Fibroblast of lung (primary cell): ENCODE measurements at regions not wholly inside any gene's neighbourhood (a gene's known extent, or its start where the extent isn't known, plus 50 kb on each side); places are given as distances from the start of the nearest gene placed in this dataset.

ENCODE experiments used
- DNase-seq, 2 donors: peaks; one replicate each; pipeline versions ENCODE4 v3.0.0 to v3.0.0-alpha.2; 2010; ENCODE audit warnings: low read depth in 2 of 2
- H2AFZ ChIP-seq: 2 replicates; pipeline ENCODE4 v1.5.1; 2012; ENCODE audit warnings: low read length, control low read depth, inconsistent platforms
- H3K27ac ChIP-seq: 2 replicates; pipeline ENCODE4 v1.5.1; 2011; ENCODE audit warnings: low read length, control low read depth; ENCODE audit not compliant: insufficient read depth
- H3K27me3 ChIP-seq: 2 replicates; pipeline ENCODE4 v1.5.1; 2011; ENCODE audit warnings: mild to moderate bottlenecking, low read length; ENCODE audit not compliant: control insufficient read depth, insufficient read depth
- H3K36me3 ChIP-seq: 2 replicates; pipeline ENCODE4 v1.5.1; 2011; ENCODE audit warnings: low read length; ENCODE audit not compliant: control insufficient read depth, insufficient read depth
- H3K4me1 ChIP-seq: 2 replicates; pipeline ENCODE4 v1.5.1; 2011; ENCODE audit warnings: low read length; ENCODE audit not compliant: control insufficient read depth, insufficient read depth; ENCODE audit errors: extremely low read depth
- H3K4me2 ChIP-seq: 2 replicates; pipeline ENCODE4 v1.5.1; 2011; ENCODE audit warnings: low read length, control low read depth; ENCODE audit not compliant: insufficient read depth; ENCODE audit errors: extremely low read depth
- H3K4me3 ChIP-seq, 4 experiments: fragments of 200-600 bp in 1 of 4; sonication (generic) in 1 of 4; replicated peaks in 1 of 4; 2 replicates each; pipeline ENCODE4 v1.5.1; 2011 to 2016; ENCODE audit warnings: low read length in 4 of 4, low read depth in 3 of 4, mild to moderate bottlenecking in 3 of 4, control low read depth in 2 of 4, inconsistent platforms in 1 of 4, mixed read lengths in 1 of 4; ENCODE audit not compliant: insufficient read depth in 1 of 4; ENCODE audit errors: control extremely low read depth in 1 of 4
- H3K79me2 ChIP-seq: 2 replicates; pipeline ENCODE4 v1.5.1; 2012; ENCODE audit warnings: mild to moderate bottlenecking, low read length, inconsistent platforms; ENCODE audit not compliant: control insufficient read depth, insufficient read depth
- H3K9ac ChIP-seq: 2 replicates; pipeline ENCODE4 v1.5.1; 2011; ENCODE audit warnings: mild to moderate bottlenecking, low read length, control low read depth; ENCODE audit not compliant: insufficient read depth
- H3K9me3 ChIP-seq: 2 replicates; pipeline ENCODE4 v1.5.1; 2012; ENCODE audit warnings: low read depth, low read length; ENCODE audit not compliant: control insufficient read depth, insufficient read depth
- H4K20me1 ChIP-seq: 2 replicates; pipeline ENCODE4 v1.5.1; 2011; ENCODE audit warnings: low read length; ENCODE audit not compliant: control insufficient read depth, insufficient read depth; ENCODE audit errors: extremely low read depth
- EZH2 ChIP-seq: IDR thresholded peaks from 2 replicates; pipeline ENCODE4 v1.5.1; 2012; ENCODE audit warnings: low read length, control low read depth, mild to moderate bottlenecking; ENCODE audit errors: missing control alignments
- TF ChIP-seq, protein P1 (sequence below), 2 donors: IDR thresholded peaks in 1 of 2; conservative IDR thresholded peaks in 1 of 2; 1 replicate in 1 of 2; 2 replicates in 1 of 2; pipeline ENCODE4 v1.5.1; 2011 to 2012; ENCODE audit warnings: low read length in 2 of 2, control low read depth in 1 of 2, inconsistent platforms in 1 of 2, low read depth in 1 of 2, mild to moderate bottlenecking in 1 of 2

DNA sequence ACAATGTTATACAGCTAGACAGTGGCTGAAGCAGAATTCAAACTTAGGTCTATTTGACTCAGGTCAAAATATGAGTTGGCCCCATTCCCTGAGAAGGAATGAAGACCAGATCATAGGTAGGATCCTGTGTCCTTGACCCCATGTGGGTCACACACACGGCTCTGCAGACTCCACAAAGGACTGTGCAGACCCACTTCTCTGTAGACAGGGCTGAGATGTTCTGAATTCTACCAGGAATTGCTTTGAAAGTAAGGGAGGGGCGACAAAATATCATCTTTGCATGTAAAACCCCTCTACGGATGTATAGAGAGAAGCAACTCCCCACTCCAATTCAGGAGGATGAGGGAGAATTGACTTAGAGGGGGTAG lies 62.3 kb upstream of the CTIF start:
- no peak for DNase-seq
- no peak overlapping the region for H3K27ac ChIP-seq
- H3K27me3 ChIP-seq, result peaks cover 4% of the 10 kb centered on the region
- no peaks in the 10 kb centered on the region for H3K9me3 ChIP-seq
- H3K36me3 ChIP-seq, result no peaks in the 10 kb centered on the region
- no peak for TF ChIP-seq EZH2
- TF ChIP-seq, protein P1, sequence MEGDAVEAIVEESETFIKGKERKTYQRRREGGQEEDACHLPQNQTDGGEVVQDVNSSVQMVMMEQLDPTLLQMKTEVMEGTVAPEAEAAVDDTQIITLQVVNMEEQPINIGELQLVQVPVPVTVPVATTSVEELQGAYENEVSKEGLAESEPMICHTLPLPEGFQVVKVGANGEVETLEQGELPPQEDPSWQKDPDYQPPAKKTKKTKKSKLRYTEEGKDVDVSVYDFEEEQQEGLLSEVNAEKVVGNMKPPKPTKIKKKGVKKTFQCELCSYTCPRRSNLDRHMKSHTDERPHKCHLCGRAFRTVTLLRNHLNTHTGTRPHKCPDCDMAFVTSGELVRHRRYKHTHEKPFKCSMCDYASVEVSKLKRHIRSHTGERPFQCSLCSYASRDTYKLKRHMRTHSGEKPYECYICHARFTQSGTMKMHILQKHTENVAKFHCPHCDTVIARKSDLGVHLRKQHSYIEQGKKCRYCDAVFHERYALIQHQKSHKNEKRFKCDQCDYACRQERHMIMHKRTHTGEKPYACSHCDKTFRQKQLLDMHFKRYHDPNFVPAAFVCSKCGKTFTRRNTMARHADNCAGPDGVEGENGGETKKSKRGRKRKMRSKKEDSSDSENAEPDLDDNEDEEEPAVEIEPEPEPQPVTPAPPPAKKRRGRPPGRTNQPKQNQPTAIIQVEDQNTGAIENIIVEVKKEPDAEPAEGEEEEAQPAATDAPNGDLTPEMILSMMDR (conservative IDR thresholded peaks at IDR 0.05 in 1 of 2, IDR thresholded peaks at IDR 0.05 in 1 of 2; ENCODE audit: low read depth in 1 of 2, low read length in 2 of 2), result no peak
- H4K20me1 ChIP-seq, result no peaks in the 10 kb centered on the region
- no peak overlapping the region for H3K4me3 ChIP-seq
- no peak overlapping the region for H2AFZ ChIP-seq
- H3K79me2 ChIP-seq, result no peaks in the 10 kb centered on the region
- no peak overlapping the region for H3K4me2 ChIP-seq
- peaks cover 2% of the 10 kb centered on the region for H3K4me1 ChIP-seq
- no peak overlapping the region for H3K9ac ChIP-seq

DNA sequence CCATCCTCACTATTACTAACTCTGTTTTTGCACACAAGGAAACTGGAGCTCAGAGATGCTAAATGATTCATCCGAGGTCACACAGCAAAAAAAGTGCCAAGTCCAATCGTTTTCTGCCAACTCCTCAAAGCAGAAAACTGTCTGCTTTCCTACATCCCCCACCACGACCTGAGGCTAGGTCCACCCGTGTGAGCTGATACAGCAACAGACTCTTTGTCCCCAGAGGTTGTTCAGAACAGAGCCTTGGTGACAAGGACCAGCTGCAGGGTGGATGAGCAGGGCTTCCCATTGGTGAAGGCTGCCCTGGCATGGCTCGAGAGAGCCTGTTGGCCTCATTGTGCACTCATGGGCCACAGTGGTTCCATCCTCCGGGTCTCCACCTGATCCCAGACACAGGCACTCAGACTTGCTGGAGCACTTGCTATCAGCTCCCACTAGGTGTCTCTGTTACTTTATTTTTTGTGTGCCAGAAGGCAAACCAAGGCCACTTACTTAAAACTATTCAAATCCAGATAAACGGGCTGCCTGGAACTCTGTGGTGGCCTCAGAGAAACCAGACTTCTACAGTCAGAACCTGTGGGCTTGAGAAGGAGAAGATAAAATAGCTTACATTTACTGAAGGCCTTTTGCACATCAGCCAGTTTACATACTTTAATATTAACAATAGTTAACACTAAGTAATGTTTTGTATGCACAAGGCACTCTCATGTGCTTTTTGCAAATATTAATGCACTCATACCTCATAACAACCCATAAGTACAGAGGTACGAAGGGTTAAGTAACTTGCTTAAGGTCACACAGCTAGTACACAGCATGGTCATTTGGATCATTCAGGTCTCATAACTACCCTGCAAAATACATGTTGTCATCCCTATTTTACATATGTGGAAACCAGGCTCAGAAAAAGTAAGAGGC lies 62.9 kb upstream of the CTIF start:
- peak; percentile 77 to 85 for DNase-seq
- peaks cover 4% of the 10 kb centered on the region for H3K27me3 ChIP-seq
- no peaks in the 10 kb centered on the region for H3K36me3 ChIP-seq
- no peaks in the 10 kb centered on the region for H3K9me3 ChIP-seq
- H3K27ac ChIP-seq, result no peak overlapping the region
- no peak overlapping the region for H3K4me3 ChIP-seq
- peaks cover 3% of the 10 kb centered on the region for H3K4me1 ChIP-seq
- TF ChIP-seq EZH2, result no peak
- TF ChIP-seq, protein P1 (conservative IDR thresholded peaks at IDR 0.05 in 1 of 2, IDR thresholded peaks at IDR 0.05 in 1 of 2; ENCODE audit: low read depth in 1 of 2, low read length in 2 of 2), result peak; percentile 89 to 93
- no peak overlapping the region for H2AFZ ChIP-seq
- H3K4me2 ChIP-seq, result no peak overlapping the region
- no peaks in the 10 kb centered on the region for H4K20me1 ChIP-seq
- H3K9ac ChIP-seq, result no peak overlapping the region
- H3K79me2 ChIP-seq, result no peaks in the 10 kb centered on the region

DNA sequence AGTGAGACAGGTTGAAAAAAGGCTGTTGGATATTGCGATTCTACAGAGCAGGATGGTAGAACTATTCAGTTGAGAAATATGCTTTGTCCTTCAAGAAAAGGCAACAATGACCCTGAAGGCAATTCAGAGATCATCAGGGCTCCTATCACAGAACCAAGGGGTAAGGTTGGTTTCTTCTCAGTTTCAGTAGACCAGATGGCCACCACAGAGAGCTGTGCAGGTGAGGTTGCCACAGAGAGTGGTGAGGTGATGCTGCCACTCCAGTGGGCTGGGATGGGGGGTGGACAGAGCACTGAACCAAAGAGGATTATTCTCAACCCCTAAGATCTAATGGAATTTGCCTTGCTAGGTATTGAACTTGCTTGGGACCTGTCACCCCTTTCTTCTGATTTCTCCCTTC lies 64.6 kb upstream of the ZBTB7C start:
- no peaks in the 10 kb centered on the region for H3K9me3 ChIP-seq
- peaks cover 4% of the 10 kb centered on the region for H3K27me3 ChIP-seq
- TF ChIP-seq EZH2, result no peak
- TF ChIP-seq, protein P1 (conservative IDR thresholded peaks at IDR 0.05 in 1 of 2, IDR thresholded peaks at IDR 0.05 in 1 of 2; ENCODE audit: low read depth in 1 of 2, low read length in 2 of 2), result no peak

More for the DNA sequence above, 64.6 kb upstream of the ZBTB7C start:
- Histone ChIP-seq H3K27ac (no peak overlapping the region), H3K4me3 (no peak overlapping the region), H2AFZ (no peak overlapping the region), H3K9ac (no peak overlapping the region), H3K36me3 (no peaks in the 10 kb centered on the region), H4K20me1 (no peaks in the 10 kb centered on the region), H3K4me1 (peaks cover 9% of the 10 kb centered on the region), H3K79me2 (no peaks in the 10 kb centered on the region), H3K4me2 (no peak overlapping the region)
- no peak for DNase-seq
